SK-N-SH (cell line): ENCODE measurements at regions not wholly inside any gene's neighbourhood (a gene's known extent, or its start where the extent isn't known, plus 50 kb on each side); places are given as distances from the start of the nearest gene placed in this dataset.

Experiments
- EP300 ChIP-seq, 2 experiments: IDR thresholded peaks; 2 replicates each; pipeline versions ENCODE4 v1.4.0 to v1.6.1; 2012; ENCODE audit warnings: borderline replicate concordance in 1 of 2, low read depth in 1 of 2, low read length in 1 of 2
- EZH2phosphoT487 ChIP-seq: fragments of 200-600 bp; sonication (generic); IDR thresholded peaks from 2 replicates; pipeline ENCODE4 v1.6.1; 2017; ENCODE audit warnings: low read depth, mixed run types, mild to moderate bottlenecking, antibody characterized with exemption, moderate library complexity, borderline replicate concordance
- FOXM1 ChIP-seq: IDR thresholded peaks from 2 replicates; pipeline ENCODE4 v1.4.0; 2012; ENCODE audit warnings: low read depth, mild to moderate bottlenecking
- JUND ChIP-seq: IDR thresholded peaks from 2 replicates; pipeline ENCODE4 v1.4.0; 2012
- NFIC ChIP-seq: IDR thresholded peaks from 2 replicates; pipeline ENCODE4 v1.4.0; 2012; ENCODE audit warnings: borderline replicate concordance
- REST ChIP-seq: IDR thresholded peaks from 2 replicates; pipeline ENCODE4 v1.6.1; 2012; ENCODE audit warnings: mild to moderate bottlenecking, low read depth, low read length, moderate library complexity
- TF ChIP-seq, protein P1 (sequence below): fragments of 200-600 bp; sonication (generic); IDR thresholded peaks from 2 replicates; pipeline ENCODE4 v1.6.1; 2017; ENCODE audit warnings: antibody characterized with exemption, mild to moderate bottlenecking, moderate library complexity

GRCh38 chr7:53602817-53603418, 567.5 kb downstream of the POM121L12 start:
- TF ChIP-seq EP300 (IDR thresholded peaks at IDR 0.05; ENCODE audit: borderline replicate concordance in 1 of 2, low read depth in 1 of 2, low read length in 1 of 2) (no peak), NFIC (no peak), JUND (no peak), EZH2phosphoT487 (no peak), FOXM1 (no peak), REST (no peak)
- TF ChIP-seq, protein P1, sequence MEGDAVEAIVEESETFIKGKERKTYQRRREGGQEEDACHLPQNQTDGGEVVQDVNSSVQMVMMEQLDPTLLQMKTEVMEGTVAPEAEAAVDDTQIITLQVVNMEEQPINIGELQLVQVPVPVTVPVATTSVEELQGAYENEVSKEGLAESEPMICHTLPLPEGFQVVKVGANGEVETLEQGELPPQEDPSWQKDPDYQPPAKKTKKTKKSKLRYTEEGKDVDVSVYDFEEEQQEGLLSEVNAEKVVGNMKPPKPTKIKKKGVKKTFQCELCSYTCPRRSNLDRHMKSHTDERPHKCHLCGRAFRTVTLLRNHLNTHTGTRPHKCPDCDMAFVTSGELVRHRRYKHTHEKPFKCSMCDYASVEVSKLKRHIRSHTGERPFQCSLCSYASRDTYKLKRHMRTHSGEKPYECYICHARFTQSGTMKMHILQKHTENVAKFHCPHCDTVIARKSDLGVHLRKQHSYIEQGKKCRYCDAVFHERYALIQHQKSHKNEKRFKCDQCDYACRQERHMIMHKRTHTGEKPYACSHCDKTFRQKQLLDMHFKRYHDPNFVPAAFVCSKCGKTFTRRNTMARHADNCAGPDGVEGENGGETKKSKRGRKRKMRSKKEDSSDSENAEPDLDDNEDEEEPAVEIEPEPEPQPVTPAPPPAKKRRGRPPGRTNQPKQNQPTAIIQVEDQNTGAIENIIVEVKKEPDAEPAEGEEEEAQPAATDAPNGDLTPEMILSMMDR: no peak
